Dermis blood vessel endothelial cell (primary cell): ENCODE measurements at regions not wholly inside any gene's neighbourhood (a gene's known extent, or its start where the extent isn't known, plus 50 kb on each side); places are given as distances from the start of the nearest gene placed in this dataset.

Experiments used
- DNase-seq: peaks from one replicate; pipeline ENCODE4 v3.0.0; 2010

GRCh38 chr19:5216141-5216847 is 124.3 kb downstream of the PTPRS start:
- DNase-seq = no peak

- no peak for DNase-seq
Observed at GRCh38 chr19:5215431-5215830, 125.2 kb downstream of the PTPRS start.

DNA sequence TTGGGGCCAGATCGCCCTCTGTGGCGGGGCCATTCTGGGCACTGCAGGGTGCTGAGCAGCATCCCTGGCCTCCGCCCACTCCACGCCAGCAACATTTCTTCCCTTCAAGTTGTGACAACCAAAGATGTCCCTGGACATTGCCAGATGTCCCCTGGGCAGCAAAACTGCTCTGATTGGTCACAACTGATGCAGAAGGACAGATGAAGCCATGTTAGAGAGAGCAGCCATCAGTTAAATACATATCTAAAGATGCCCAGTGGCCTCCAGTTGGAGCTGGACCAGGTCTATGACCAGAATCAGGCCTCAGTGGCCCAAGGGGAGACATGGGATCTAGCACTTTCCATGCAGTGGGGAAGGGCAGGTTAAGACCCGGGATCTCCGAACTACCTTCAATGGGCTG is 125.7 kb downstream of the PTPRS start:
- DNase-seq = no peak

DNA sequence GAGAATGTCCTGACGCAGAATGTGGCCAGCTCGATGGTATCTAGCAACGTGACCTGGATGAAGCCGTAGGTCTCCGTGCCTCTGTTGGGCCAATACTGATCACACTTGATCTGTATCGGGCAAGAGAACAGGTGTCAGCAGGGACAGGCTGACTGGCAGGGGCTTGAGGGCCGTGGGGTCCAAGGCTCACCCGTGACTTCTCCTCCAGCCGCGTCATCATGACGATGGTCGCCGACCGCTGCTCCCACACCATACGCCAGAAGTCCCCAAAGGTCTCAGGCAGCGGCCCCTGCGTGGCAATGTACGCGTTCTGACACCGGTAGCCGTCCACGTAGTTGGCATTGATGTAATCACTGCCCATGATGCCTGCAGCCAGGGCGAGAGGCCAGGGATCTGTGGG is 126.2 kb downstream of the PTPRS start:
- DNase-seq = no peak

GRCh38 chr19:5213667-5214066 is 126.9 kb downstream of the PTPRS start:
- DNase-seq = no peak

DNA sequence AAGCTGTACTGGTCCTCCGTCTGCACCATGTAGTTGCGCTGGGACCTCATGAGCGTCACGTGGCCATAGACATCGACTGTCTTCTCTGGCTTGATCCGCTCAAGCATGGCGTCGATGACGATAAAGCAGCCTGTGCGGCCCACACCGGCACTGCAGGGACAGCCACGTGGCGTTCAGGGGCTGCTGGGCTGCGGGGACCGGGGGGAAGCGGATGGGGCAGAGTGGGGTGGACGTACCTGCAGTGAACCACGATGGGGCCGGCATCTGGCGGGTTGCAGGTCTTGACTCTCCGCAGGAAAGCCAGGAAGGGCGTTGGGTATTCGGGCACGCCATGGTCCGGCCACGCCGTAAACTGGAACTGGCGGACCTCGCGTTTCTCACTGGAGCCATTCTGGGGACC is 128.5 kb downstream of the PTPRS start:
- no peak for DNase-seq

DNA sequence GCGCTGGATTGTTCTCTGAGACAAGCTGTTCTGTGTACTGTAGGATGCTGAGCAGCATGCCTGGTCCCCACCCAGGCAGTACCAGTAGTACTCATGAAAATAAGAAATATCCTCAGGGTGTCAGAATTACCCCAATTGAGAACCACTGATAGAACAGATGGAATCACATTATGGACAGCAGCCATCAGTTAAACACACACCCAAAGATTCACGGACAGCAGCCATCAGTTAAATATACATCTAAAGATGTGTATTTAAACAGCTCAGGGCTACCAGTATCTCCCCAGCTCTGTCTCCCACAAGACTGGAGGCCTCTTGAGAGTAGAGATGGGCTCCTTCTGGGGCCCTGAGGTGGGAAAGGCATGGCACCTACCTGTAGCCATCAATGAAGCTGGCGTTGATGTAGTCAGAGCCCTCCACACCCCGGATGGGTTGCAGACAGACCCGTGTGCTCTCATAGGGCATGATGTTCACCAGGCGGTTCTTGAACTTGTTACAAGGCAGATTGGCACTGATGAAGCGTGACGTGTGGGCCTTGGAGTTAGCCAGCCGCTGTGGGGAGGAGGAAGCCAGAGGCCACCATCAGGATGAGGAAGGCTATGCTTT is 129.3 kb downstream of the PTPRS start:
- no peak for DNase-seq

GRCh38 chr19:5210556-5210955 is 130.1 kb downstream of the PTPRS start:
- DNase-seq = no peak

GRCh38 chr19:5207806-5208205 is 132.8 kb downstream of the PTPRS start:
- no peak for DNase-seq

- no peak for DNase-seq
Observed at GRCh38 chr19:5206751-5207075, 133.9 kb downstream of the PTPRS start.

- DNase-seq = no peak
Observed at GRCh38 chr19:5205937-5206750, 134.5 kb downstream of the PTPRS start.

- DNase-seq = no peak
Observed at GRCh38 chr19:5205381-5205780, 135.2 kb downstream of the PTPRS start.

DNA sequence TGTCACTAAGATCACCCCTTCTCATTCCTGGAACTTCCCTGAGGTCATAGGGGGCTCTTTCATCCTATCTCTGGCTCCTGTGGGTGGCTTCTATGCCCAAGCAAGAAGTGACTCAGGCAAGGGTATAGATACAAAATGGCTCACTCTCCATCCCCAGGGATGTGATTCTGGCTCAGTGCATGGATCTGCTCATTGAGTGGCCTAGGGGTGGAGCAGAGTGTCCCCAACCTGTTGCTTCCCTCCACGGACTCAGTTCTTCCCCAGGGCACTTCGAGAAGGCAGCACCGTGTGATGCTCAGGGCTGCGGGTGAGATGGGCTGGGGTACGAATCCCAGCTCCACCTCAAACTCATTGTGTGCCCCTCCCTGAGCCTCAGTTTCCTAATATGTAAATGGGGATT is 136.4 kb downstream of the PTPRS start:
- DNase-seq = no peak
